T-helper 2 cell (primary cell): ENCODE measurements at regions not wholly inside any gene's neighbourhood (a gene's known extent, or its start where the extent isn't known, plus 50 kb on each side); places are given as distances from the start of the nearest gene placed in this dataset.
"Not testable (repeated sequence)": the region's sequence is repeated elsewhere in the genome, so short reads cannot be mapped to it uniquely, and the experiment has no call there.

Source experiments
- DNase-seq, 5 experiments: peaks; one replicate each; pipeline versions ENCODE4 v3.0.0 to v3.0.0-alpha.2; 2012 to 2022

DNA sequence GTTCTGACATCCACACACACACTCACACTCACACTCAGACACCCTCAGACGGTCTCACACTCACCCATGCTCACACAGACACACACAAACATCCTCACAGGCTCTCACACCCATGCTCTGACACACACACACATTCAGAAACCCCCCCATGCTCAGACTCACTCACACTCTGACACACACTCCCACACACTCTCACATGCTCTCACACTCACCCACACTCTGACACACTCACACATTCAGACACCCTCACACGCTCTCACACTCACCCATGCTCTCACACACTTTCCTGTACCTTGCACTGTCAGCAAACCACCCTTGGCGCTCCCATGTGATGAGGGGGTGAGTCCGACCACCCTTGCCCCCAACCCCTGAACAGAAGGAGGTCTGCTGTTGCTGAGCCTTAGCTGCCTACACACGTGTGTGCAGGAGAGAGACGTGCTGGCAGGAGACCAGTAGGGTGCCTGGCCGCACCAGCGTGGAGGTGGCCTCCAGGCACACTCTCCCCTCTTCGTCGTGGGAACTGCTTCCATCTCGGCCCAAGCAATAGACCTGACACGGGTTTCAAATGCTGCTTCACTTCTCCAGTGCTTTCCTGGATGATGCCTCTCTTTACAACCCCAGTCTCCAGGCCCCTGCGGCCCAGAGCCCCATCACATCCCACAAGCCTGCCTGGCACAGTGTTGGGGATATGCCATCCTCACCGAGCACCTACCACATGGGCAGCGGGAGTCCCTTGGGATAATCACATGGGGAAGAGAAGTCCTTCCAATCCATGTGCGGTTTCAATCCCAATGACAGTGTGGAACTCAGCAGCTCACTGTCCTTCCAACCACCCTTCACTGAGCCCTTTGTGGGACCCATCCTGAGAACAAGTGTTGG lies 267.8 kb upstream of the FOXF1 start:
- DNase-seq, result no peak

DNA sequence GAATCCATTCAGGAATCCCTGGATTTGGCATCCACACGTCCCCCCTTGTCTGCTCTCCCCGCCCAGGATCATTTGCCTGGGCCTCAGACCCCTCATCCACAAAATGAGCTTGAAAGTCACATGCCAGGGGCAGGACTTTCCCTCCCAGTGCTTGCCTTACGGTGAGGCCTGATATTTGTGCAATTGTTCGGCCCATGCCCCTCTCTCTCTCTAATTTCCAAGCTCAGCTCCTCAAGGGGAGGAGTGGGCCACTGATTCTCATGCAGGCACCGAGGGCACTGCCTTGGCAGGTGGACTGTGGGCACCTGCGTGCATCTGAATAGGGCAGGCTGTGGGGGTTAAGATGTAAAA lies 267.2 kb upstream of the FOXF1 start:
- DNase-seq, result no peak

GRCh38 chr16:86243571-86244154 lies 266.7 kb upstream of the FOXF1 start:
- DNase-seq, result no peak

GRCh38 chr16:86244158-86244557 lies 266.2 kb upstream of the FOXF1 start:
- DNase-seq, result no peak

DNA sequence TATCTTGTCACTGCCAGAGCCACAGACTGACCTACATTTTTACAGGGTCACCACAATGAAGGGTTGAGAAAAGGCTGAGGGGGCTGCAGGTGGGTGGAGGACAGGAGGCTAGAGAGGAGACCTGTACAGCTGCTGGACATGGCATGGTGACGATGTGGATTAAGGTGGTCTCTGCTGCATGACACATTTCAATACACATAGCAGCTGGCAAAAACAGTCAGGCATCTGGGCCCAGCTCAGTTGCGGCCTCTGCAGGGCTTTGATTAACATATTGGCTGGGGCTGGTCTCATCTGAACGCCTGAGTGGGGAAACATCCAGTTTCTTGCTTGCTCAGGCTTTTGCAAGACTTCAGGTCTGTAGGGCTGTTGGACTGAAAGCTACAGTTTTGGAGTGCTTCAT lies 265.4 kb upstream of the FOXF1 start:
- DNase-seq, result no peak

GRCh38 chr16:86245351-86245750 lies 265.0 kb upstream of the FOXF1 start:
- no peak for DNase-seq

DNA sequence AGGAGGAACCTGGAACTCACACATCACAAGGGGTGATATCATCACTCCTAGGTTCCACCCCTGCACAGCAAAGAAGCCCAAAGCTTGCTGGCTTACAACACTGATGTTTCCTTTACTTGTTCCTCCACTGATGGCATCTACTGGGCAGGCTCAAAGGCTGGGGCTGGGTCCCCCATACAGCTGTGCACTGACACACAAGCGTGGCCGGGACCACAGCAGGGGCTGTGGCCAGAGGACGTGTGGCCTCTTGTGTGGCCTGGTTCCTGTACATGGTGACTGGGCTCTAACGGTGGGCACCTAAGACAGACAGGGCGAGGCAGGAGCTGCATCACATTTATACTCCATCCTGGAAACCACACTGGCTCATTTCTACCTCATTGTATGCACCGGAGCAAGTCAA lies 264.4 kb upstream of the FOXF1 start:
- DNase-seq, result no peak

DNA sequence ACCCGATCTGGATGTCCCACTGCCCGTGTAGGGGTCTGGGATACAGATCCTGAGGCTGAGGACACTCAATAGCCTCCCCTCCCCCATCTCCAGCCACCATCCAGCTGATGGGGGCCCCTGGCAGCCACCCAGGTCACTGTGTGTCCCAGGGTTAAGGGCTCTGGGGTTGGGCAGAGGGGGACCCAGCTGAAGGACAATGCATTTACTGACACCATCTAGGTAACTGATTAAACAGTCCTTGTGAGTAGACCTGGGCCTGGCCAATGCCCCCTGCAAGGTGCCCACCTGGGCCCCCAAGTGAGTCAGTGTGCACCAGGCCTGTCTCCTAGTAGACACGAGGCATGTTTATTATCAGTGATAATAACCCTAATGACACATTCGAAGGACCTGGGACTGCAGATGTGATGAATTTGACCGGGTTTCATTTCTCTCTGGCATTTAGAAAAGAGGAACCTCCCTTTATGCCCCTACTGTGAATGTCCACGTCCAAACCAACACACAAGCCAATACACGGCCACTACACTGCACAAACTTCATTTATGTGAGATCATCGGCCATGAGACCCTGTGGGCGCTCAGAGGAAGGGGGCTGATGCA lies 261.9 kb upstream of the FOXF1 start:
- no peak for DNase-seq

DNA sequence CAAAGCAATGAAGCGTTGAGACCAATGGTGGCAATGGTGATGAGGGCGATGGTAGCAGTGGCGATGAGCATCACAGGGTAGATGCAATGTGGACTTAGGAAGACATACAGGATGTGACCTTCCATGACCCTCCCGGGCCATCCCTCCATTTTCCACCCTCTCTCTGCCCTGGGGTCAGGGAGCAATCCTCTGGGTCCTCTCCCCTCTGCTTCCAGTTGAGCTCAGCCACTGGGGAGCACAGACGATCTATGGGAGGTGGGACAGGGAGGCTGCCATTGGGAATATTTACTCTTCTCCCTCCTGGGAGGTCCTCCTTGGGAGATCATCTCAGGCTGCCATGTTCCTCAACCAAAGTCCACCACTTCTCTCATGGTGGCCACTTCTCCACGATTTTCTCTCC lies 260.7 kb upstream of the FOXF1 start:
- DNase-seq, result no peak

GRCh38 chr16:86251682-86252081 lies 258.6 kb upstream of the FOXF1 start:
- DNase-seq, result no peak

DNA sequence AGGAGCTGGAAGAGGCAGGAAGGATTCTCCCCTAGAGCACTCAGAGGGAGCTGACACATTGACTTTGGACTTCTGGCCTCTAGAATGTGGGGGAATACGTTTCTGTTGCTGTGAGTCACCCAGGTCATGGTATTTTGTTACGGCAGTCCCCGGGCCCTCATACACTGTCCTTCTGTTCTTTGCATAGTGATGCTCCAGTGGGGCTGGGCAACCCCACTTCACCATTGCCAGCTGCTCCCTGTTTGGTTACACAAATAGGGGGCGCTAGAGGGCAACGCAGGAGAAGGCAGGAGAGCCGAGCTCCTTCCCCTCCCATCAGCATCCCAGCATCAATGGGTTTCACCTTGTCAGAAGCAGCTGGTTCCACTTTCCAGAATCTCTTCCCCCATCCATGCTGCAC lies 257.7 kb upstream of the FOXF1 start:
- DNase-seq, result no peak

- no peak for DNase-seq
These were observed 254.4 kb upstream of the FOXF1 start for GRCh38 chr16:86255966-86256365.

DNA sequence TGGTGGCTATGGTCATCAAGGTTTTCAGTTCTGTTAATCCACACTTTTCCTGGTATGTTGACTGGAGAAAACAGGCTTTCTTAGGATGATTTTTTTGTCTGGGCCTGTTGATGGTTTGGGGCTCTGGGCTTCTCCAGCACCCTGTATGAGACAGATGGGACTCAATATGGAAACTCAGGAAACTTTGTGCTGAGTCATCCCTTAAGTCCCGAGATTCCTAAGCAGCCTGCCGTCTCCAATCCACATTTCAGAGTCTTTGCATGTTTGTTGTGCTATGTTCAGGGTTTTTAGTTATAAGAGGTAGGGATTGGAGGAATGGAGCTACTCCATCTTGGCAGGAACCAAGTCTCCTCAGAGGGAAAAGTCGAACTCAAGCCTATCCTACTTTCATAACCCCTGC lies 253.3 kb upstream of the FOXF1 start:
- DNase-seq, result no peak

- no peak for DNase-seq
These were observed 252.8 kb upstream of the FOXF1 start for GRCh38 chr16:86257546-86257945.

GRCh38 chr16:86258713-86259112 lies 251.6 kb upstream of the FOXF1 start:
- DNase-seq, result no peak

GRCh38 chr16:86259499-86259898 lies 250.8 kb upstream of the FOXF1 start:
- DNase-seq, result no peak

GRCh38 chr16:86261379-86261778 lies 248.9 kb upstream of the FOXF1 start:
- no peak for DNase-seq

GRCh38 chr16:86267657-86268056 lies 242.7 kb upstream of the FOXF1 start:
- DNase-seq, result not testable (repeated sequence)

GRCh38 chr16:86270696-86271095 lies 239.6 kb upstream of the FOXF1 start:
- no peak for DNase-seq

- no peak for DNase-seq
These were observed 237.6 kb upstream of the FOXF1 start for GRCh38 chr16:86272744-86273143.

GRCh38 chr16:86277221-86277620 lies 233.1 kb upstream of the FOXF1 start:
- no peak for DNase-seq

DNA sequence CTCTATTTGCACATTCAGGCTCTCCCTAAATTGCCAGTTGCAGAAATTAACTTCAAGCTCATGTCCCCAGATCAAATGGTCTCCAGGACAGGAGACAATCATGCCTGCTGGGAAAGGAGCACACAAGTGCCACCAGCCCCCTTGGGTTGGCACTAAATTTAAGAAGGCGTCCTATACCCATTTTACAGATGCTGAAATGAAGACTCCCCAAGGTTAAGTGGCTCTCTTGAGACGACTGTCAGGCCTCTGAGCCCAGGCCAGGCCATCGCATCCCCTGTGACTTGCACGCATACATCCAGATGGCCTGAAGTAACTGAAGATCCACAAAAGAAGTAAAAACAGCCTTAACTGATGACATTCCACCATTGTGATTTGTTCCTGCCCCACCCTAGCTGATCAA lies 232.5 kb upstream of the FOXF1 start:
- not testable (repeated sequence) for DNase-seq

GRCh38 chr16:86281421-86281820 lies 228.9 kb upstream of the FOXF1 start:
- no peak for DNase-seq

- DNase-seq, result no peak
These were observed 226.4 kb upstream of the FOXF1 start for GRCh38 chr16:86283944-86284343.
